ENCODE measurements at regions not wholly inside any gene's neighbourhood (a gene's known extent, or its start where the extent isn't known, plus 50 kb on each side); places are given as distances from the start of the nearest gene placed in this dataset.
"Not testable (repeated sequence)": the region's sequence is repeated elsewhere in the genome, so short reads cannot be mapped to it uniquely, and the experiment has no call there.

GRCh38 chr12:74170645-74171477, 366.8 kb upstream of the ATXN7L3B start:
- DNase-seq, result no peak

DNA sequence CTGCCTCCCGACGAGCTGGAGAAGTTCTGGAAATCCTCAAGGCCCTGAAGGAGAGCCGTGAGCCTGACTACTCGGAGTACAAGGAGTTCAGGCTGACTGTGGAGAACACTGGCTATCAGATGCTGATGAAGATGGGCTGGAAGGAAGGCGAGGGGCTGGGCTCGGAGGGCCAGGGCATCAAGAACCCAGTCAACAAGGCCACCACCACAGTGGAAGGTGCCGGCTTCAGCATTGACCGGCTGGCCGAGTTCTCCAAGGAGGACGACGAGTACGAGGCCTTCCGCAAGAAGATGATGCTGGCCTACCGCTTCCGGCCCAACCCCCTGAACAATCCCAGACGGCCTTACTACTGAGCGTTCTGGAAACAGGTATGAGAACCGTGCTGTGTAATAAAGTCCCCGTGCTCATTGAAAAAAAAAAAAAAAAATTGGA, 366.1 kb upstream of the ATXN7L3B start:
- no peak for DNase-seq

GRCh38 chr12:74174961-74175360, 362.7 kb upstream of the ATXN7L3B start:
- DNase-seq, result not testable (repeated sequence)

DNA sequence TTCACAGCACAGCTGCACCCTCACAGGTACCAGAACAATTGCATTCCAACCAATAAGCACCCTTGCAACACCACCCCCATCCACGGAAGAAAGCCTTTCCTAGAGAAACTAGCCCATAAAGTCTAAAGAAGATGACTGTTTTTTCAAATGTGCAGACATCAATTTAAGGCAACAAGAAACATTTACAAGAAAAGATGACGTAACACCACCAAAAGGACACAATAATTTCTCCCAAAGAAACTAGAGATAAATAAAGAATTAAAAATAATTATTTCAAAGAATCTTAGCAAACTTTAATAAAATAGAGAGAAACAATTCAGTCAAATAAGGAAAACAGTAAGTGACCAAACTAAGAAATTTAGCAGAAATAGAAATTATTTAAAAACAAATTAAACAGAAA, 352.3 kb upstream of the ATXN7L3B start:
- no peak for DNase-seq

DNA sequence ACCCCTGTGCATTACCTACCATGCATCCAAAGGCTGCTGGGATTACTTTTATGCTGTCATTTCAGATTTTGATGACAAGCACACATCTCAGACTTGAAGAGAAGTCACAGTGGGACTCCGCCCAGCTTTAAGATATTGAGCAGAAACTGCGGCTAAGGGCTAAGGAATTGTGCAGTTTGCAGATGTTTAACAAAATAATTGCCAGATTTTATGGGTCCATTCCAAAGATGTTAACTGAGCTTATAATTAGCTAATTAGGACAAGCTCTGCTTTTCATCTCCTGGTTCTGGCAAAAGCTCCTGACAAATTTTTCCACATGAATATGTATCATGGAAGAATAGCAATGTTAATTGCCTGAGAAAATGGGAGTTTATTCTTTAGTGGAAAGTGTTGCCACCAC, 344.4 kb upstream of the ATXN7L3B start:
- DNase-seq, result no peak

DNA sequence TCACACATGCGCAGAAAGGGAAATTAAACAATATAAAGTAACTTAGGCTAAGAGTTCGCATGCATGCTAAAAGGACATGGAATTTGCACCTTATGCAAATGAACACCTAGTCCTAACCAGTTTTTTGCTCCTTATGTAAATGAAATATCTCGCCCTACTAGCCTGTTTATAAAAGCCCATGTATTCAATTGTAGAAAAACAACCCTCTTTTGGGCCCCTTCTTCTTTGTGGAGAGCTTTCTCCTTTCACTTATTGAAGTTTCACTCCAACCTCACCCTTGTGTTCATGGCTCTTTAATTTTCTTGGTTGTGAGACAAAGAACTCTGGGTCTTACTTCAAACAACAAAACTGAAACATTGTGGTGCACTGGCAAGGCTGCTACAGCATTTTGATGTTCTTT, 333.4 kb upstream of the ATXN7L3B start:
- no peak for DNase-seq

- DNase-seq, result no peak
Measured at GRCh38 chr12:74227846-74228545, 309.6 kb upstream of the ATXN7L3B start.

DNA sequence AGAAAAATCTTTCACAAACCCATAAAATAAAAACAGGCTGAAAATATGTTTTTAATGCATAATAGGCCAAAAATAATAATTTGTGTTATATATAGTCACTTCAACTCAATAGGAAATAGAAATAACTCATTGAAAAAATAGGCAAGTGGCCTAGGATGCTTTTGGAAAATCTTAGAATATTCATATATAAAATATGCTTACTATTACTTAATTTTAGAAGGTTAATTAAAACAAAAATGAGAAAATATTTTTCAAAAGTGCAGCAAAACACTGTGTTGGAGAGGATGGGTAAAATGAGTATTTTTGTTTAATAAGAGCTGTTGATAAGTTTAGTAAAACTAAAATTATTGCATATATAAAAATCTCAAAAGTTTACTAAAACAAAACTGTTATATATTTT, 308.0 kb upstream of the ATXN7L3B start:
- DNase-seq, result no peak

GRCh38 chr12:74235342-74235741, 302.3 kb upstream of the ATXN7L3B start:
- no peak for DNase-seq

DNA sequence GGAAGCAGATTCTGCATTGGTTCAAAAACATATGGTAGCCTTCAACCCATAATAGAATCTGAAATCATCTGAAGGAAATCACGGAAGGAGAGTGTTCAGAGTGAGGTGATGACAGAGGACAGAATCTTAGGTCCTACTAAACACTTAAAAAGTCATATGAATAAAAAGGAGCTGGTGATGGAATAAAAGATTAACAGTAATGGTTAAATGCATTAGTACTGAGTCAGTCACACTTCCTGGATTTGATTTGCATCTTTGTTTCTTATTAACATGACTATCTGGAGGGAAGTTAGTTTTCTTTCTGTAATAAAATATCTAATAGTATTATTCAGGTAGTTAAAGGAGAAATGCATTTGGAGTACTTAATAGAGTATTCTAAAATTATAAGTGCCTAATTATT, 296.3 kb upstream of the ATXN7L3B start:
- no peak for DNase-seq

GRCh38 chr12:74242088-74242487, 295.5 kb upstream of the ATXN7L3B start:
- no peak for DNase-seq

DNA sequence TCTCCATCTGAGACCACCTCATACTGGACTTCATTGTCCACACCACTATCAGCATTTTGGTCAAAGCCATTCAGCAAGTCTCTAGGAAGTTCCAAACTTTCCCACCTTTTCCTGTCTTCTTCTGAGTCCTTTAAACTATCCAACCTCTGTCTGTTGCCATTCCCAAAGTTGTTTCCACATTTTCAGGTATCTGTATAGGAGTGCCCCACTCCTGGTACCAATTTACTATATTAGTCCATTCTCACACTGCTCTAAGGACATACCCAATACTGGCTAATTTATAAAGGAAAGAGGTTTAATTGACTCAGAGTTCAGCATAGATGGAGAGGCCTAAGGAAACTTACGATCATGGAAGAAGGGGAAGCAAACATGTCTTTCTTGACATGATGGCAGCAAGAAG, 292.2 kb upstream of the ATXN7L3B start:
- DNase-seq, result no peak

DNA sequence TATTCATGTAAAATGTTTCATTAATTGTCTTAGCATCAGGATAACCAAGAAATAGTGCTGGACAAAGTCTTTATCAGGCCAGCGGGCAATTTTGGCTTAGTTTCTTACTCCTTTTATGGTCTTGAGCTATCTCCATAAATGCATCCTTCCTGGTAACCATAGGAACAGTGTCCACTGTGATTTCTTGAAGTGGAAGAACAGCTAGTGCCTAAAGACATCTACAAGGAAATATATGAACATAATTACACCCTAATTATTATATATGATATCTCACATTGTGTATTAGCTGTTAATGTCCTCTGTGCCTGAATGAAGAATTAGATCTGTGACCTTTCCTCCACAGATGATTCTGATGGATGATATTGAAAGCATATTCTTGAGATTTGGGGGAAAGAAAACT, 286.7 kb upstream of the ATXN7L3B start:
- no peak for DNase-seq

- not testable (repeated sequence) for DNase-seq
Measured at GRCh38 chr12:74253826-74254225, 283.8 kb upstream of the ATXN7L3B start.

DNA sequence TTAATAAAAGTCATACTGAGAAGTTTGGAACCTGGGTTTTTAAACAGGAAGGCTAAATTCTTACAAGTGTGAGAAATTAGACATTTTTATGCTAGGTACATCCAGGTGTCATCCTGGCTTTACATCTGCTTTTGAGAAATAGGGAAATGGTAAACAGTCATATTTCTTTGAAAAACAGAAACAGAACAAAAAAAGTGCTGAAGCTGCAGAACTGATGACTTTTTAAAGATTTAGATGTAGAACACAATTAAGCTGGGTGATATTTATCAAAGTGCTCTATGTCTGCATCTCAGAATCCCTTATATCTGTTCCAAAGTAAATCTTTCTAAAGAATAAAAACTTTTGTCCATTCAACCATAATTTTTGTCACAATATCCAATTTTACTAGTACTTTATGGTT, 282.9 kb upstream of the ATXN7L3B start:
- DNase-seq, result no peak

GRCh38 chr12:74259199-74259598, 278.4 kb upstream of the ATXN7L3B start:
- DNase-seq, result no peak

DNA sequence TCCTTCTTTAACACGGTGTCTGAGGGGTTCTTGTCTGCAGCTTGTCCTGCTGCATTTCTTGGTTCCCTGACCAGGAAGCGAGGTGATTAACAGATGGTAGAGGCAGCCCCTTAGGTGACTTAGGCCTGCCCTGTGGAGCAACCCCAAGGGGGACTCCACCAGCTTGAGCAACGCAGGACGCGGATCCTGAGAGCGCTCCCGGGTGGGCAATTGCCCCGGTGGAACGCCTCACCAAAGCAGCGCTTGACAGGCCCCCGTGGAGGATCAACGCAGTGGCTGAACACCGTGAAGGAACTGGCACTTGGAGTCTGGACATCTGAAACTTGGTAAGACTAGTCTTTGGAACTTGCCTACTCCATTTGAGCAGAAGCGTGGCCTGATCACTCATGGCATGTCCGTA, 272.9 kb upstream of the ATXN7L3B start:
- no peak for DNase-seq

DNA sequence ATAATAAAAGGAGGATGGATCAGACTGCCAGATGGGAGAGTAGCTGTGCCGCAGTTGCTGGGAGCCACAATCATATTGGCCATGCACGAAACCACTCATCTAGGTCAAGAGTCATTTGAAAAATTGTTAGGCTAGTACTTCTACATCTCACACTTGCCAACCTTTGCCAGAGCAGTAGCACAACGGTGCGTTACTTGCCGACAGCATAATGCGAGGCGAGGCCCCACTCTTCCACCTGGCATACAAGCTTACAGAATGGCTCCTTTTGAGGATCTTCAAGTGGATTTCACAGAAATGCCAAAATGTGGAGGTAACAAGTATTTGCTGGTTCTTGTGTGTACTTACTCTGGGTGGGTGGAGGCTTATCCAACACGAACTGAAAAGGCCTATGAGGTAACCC, 268.3 kb upstream of the ATXN7L3B start:
- DNase-seq, result not testable (repeated sequence)

GRCh38 chr12:74280156-74280655, 257.4 kb upstream of the ATXN7L3B start:
- DNase-seq, result no peak

- not testable (repeated sequence) for DNase-seq
Measured at GRCh38 chr12:74281401-74282180, 256.0 kb upstream of the ATXN7L3B start.

- DNase-seq, result no peak
Measured at GRCh38 chr12:74283646-74284045, 254.0 kb upstream of the ATXN7L3B start.

GRCh38 chr12:74285773-74286172, 251.9 kb upstream of the ATXN7L3B start:
- no peak for DNase-seq

- no peak for DNase-seq
Measured at GRCh38 chr12:74286254-74286653, 251.4 kb upstream of the ATXN7L3B start.

Data from CD4-positive, alpha-beta T cell treated with Interleukin-1 beta for 1 hour (primary cell).